Renal cortex interstitium (tissue), 11 donors: ENCODE measurements at regions not wholly inside any gene's neighbourhood (a gene's known extent, or its start where the extent isn't known, plus 50 kb on each side); places are given as distances from the start of the nearest gene placed in this dataset.

Experiments used
- DNase-seq, 11 donors: peaks; one replicate each; pipeline ENCODE4 v3.0.0-alpha.2; 2013; ENCODE audit warnings: low read depth in 9 of 11, low spot score in 4 of 11; ENCODE audit errors: extremely low read depth in 1 of 11

- DNase-seq: no peak
These were observed 65.0 kb upstream of the MEIS2 start for GRCh38 chr15:37165395-37165794.

GRCh38 chr15:37166402-37166801 is 66.1 kb upstream of the MEIS2 start:
- no peak for DNase-seq

DNA sequence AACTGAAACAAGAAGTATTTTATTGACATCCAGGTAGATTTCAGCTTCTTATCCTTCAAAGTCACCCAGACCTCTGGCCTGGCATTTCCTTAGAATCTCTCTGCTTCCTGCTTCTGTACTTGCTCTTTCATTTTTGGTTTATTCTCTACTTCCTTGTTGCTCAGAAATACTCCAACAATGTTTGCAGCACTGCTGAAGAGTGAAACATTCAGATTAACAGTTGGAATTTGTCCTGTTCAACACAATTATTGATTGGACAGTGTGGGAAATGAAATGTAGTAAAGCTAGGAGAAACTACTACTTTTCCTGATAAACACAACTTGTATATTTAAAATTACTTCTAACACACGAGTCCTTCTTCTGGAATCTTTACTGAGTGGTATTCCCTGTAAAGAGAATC is 81.0 kb upstream of the MEIS2 start:
- DNase-seq: no peak

DNA sequence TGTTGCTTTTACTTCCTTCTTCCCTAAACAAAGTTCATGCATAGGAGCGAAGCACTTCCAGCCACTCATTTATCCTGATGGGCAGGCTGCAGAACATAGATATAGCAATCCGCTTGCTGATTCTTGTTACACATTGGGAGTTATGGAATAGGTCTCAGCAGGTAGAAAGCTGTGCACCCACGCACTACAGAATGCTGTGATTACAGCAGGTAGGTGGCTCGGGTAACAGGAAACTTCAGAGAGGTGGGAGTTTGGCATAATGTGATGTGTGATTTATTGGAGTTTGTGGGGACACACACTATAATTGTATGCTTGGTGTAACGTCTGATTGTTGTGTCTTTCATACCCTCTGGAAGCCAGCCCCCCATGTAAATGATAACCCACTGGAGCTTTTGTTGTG is 99.2 kb upstream of the MEIS2 start:
- peak in 1 of 11 donors; percentile 2 for DNase-seq

GRCh38 chr15:37203050-37203449 is 102.7 kb upstream of the MEIS2 start:
- DNase-seq: no peak

GRCh38 chr15:37204692-37205091 is 104.3 kb upstream of the MEIS2 start:
- DNase-seq: peak in 1 of 11 donors; percentile 1

DNA sequence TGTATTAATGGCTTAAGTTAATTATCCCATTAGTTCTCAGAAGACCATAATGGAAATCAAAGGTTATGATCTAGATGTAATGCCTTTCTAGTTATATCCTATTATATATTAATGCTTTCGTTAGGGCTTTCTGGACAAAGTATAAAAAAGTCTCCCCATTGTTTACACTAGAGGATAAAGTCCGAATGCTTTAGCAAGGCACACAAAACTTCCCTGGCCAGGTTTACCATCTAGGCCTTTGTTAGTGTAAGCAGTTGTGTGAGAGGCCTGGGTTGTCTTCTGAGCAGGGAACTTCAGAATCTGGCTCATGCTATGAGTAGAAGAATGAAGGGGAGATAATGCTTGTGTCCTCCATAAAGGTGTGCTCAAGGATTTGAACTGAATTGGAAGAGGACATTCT is 106.3 kb upstream of the MEIS2 start:
- no peak for DNase-seq

- DNase-seq: no peak
These were observed 108.0 kb upstream of the MEIS2 start for GRCh38 chr15:37208146-37209040.

DNA sequence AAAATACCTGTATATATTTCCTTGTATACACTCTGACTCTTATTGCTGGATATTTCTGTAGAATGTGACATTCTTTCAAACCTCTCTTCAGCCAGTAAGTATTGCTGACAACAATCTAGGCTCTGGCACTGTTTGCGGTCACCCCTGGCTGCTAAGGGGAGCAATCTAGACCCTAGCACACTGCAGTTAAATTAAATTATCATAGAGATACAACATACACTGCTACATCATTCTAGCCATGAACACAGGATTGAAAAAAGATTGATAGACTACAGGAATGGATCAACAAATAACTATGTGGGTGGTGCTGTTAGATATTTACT is 108.7 kb upstream of the MEIS2 start:
- no peak for DNase-seq

GRCh38 chr15:37217567-37217966 is 117.2 kb upstream of the MEIS2 start:
- no peak for DNase-seq

GRCh38 chr15:37218351-37218916 is 118.1 kb upstream of the MEIS2 start:
- DNase-seq: no peak

GRCh38 chr15:37219211-37219701 is 118.9 kb upstream of the MEIS2 start:
- no peak for DNase-seq

- DNase-seq: no peak
These were observed 120.8 kb upstream of the MEIS2 start for GRCh38 chr15:37220949-37221670.

- no peak for DNase-seq
These were observed 121.4 kb upstream of the MEIS2 start for GRCh38 chr15:37221671-37222145.

DNA sequence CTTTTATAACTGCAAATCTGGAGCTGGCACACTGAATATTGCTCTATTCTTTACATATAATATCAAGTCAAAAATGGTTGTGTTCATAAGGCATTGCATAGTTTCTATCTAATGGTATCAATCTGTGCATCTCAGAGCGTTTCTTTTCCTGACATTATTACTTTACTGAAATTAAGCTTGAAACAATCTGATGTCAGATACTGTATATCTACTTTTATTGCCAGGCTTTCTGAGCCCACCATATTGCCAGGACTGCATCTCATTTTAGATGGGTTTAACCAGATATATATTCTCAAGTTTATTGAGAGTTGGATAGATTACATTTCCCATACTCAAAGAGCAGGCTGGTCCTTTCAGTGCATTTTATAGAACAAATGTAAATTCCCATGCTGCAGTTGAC is 122.7 kb upstream of the MEIS2 start:
- DNase-seq: no peak

- no peak for DNase-seq
These were observed 129.7 kb upstream of the MEIS2 start for GRCh38 chr15:37229855-37230619.

- no peak for DNase-seq
These were observed 145.0 kb upstream of the MEIS2 start for GRCh38 chr15:37245358-37245757.

- no peak for DNase-seq
These were observed 145.7 kb upstream of the MEIS2 start for GRCh38 chr15:37246065-37246464.

GRCh38 chr15:37246856-37247255 is 146.5 kb upstream of the MEIS2 start:
- DNase-seq: no peak
